DND-41 (cell line): ENCODE measurements at regions not wholly inside any gene's neighbourhood (a gene's known extent, or its start where the extent isn't known, plus 50 kb on each side); places are given as distances from the start of the nearest gene placed in this dataset.

ENCODE experiments used
- EZH2 ChIP-seq: IDR thresholded peaks from 3 replicates; pipeline ENCODE4 v1.6.1; 2012; ENCODE audit warnings: borderline replicate concordance, low read depth, mild to moderate bottlenecking, moderate library complexity, low read length, inconsistent platforms; ENCODE audit not compliant: severe bottlenecking
- TF ChIP-seq, protein P1 (sequence below): IDR thresholded peaks from 2 replicates; pipeline ENCODE4 v1.5.1; 2012; ENCODE audit warnings: borderline replicate concordance, low read length, moderate library complexity, mild to moderate bottlenecking; ENCODE audit not compliant: poor library complexity, severe bottlenecking; ENCODE audit errors: extremely low read depth

DNA sequence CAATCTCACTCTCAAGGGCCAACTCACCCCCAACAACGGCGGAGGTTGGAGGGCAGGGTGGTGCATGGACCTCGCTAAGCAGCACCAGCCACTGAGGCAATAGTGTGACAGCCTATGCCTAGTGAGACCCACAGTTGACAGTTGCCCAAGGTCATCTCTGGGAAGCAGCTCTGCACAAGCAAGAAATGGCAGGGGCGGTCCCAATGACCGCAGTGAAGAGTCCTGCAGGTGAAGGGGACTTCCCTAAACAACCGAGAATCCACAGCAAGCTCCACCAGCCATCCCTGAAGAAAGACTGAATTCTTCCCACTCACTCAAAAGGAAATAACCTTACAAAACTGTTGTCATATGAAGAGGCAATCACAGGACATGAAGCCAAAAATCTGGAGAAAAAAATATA, 313.4 kb upstream of the ID2 start:
- no peak for TF ChIP-seq EZH2
- TF ChIP-seq, protein P1, sequence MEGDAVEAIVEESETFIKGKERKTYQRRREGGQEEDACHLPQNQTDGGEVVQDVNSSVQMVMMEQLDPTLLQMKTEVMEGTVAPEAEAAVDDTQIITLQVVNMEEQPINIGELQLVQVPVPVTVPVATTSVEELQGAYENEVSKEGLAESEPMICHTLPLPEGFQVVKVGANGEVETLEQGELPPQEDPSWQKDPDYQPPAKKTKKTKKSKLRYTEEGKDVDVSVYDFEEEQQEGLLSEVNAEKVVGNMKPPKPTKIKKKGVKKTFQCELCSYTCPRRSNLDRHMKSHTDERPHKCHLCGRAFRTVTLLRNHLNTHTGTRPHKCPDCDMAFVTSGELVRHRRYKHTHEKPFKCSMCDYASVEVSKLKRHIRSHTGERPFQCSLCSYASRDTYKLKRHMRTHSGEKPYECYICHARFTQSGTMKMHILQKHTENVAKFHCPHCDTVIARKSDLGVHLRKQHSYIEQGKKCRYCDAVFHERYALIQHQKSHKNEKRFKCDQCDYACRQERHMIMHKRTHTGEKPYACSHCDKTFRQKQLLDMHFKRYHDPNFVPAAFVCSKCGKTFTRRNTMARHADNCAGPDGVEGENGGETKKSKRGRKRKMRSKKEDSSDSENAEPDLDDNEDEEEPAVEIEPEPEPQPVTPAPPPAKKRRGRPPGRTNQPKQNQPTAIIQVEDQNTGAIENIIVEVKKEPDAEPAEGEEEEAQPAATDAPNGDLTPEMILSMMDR: no peak
